K562 (cell line): ENCODE measurements at regions not wholly inside any gene's neighbourhood (a gene's known extent, or its start where the extent isn't known, plus 50 kb on each side); places are given as distances from the start of the nearest gene placed in this dataset.

ENCODE experiments used
- ATAC-seq: fragments of 200-7000 bp; cut with Tn5 transposase; 3 replicates; pipeline ENCODE4 v1.9.1; 2020; ENCODE audit warnings: moderate library complexity
- BruUV-seq: library from RNA; stranded (reverse); fragments of 400-500 nt; replicated peaks from 2 replicates; lab custom pipeline; 2021; lab: Mats Ljungman, UMichigan
- CTCF ChIA-PET: fragments of 300-600 bp; formaldehyde crosslinking; extraction: SDS; loops from one replicate; lab custom pipeline; 2021; ENCODE audit warnings: low intra/inter-chr PET ratio; lab: Yijun Ruan, JAX
- POLR2A ChIA-PET: fragments of 300-600, 350-650 bp; sonication (Branson Sonifier 250); formaldehyde crosslinking; extraction: SDS; loops from one replicate; lab custom pipeline; 2021; ENCODE audit warnings: antibody characterized with exemption, inconsistent platforms; lab: Yijun Ruan, JAX
- DNase-seq, 4 experiments: peaks; one replicate each; pipeline versions ENCODE4 v3.0.0 to v3.0.0-alpha.2; 2011 to 2018; ENCODE audit warnings: low spot score in 3 of 4, mixed read lengths in 3 of 4; ENCODE audit errors: extremely low read depth in 1 of 4
- FAIRE-seq: peaks from 2 replicates; lab custom pipeline; 2011; peaks lifted over from hg19 to GRCh38; lab: Jason Lieb, UNC
- H2AFZ ChIP-seq: 2 replicates; pipeline ENCODE4 v1.6.0; 2011; ENCODE audit warnings: low read depth, low read length, control low read depth, inconsistent platforms
- H3K27ac ChIP-seq: fragments of 200-600 bp; 3 replicates; pipeline ENCODE4 v1.8.0; 2011; ENCODE audit warnings: low read depth, mild to moderate bottlenecking, control low read depth, inconsistent platforms, low read length, moderate library complexity, mixed read lengths; ENCODE audit errors: extremely low read depth
- H3K27me3 ChIP-seq, 2 experiments: fragments of 300-600 bp in 1 of 2; 2 replicates in 1 of 2; 3 replicates in 1 of 2; pipeline versions ENCODE4 v1.6.0 to v1.8.0; 2011; ENCODE audit warnings: inconsistent platforms in 2 of 2, low read length in 2 of 2, mild to moderate bottlenecking in 1 of 2, mixed read lengths in 1 of 2, moderate library complexity in 1 of 2; ENCODE audit not compliant: control insufficient read depth in 2 of 2, insufficient read depth in 2 of 2
- H3K36me3 ChIP-seq: fragments of 300-600 bp; 3 replicates; pipeline ENCODE4 v1.8.0; 2011; ENCODE audit warnings: mild to moderate bottlenecking, low read length, inconsistent platforms; ENCODE audit not compliant: control insufficient read depth, insufficient read depth
- H3K4me1 ChIP-seq, 2 experiments: fragments of 200-600 bp in 1 of 2; replicated peaks in 1 of 2; 2 replicates in 1 of 2; 3 replicates in 1 of 2; pipeline versions ENCODE4 v1.5.1 to v1.8.0; 2011; ENCODE audit warnings: inconsistent platforms in 2 of 2, low read length in 2 of 2, mild to moderate bottlenecking in 1 of 2, mixed read lengths in 1 of 2, moderate library complexity in 1 of 2; ENCODE audit not compliant: control insufficient read depth in 2 of 2, insufficient read depth in 2 of 2
- H3K4me2 ChIP-seq: 2 replicates; pipeline ENCODE4 v1.6.1; 2011; ENCODE audit warnings: low read length, control low read depth, inconsistent platforms, mixed read lengths; ENCODE audit not compliant: insufficient read depth
- H3K4me3 ChIP-seq: fragments of 200-600 bp; sonication (generic), shearing (Covaris generic); 2 replicates; pipeline ENCODE4 v1.5.1; 2016; ENCODE audit warnings: control low read depth, inconsistent platforms
- H3K79me2 ChIP-seq: fragments of 200-600 bp; 3 replicates; pipeline ENCODE4 v1.8.0; 2011; ENCODE audit warnings: low read length, inconsistent platforms; ENCODE audit not compliant: control insufficient read depth, insufficient read depth
- H3K9ac ChIP-seq, 2 experiments: 2 replicates each; pipeline versions ENCODE4 v1.6.0 to v1.6.1; 2011; ENCODE audit warnings: low read depth in 2 of 2, low read length in 2 of 2, control low read depth in 1 of 2, inconsistent platforms in 1 of 2, mild to moderate bottlenecking in 1 of 2, mixed read lengths in 1 of 2; ENCODE audit not compliant: insufficient read depth in 1 of 2
- H3K9me1 ChIP-seq: one replicate; pipeline ENCODE4 v1.6.0; 2011; ENCODE audit warnings: inconsistent platforms, mild to moderate bottlenecking, low read length, moderate library complexity; ENCODE audit not compliant: control insufficient read depth, insufficient read depth
- H3K9me3 ChIP-seq: replicated peaks from 2 replicates; pipeline ENCODE4 v1.5.1; 2011; ENCODE audit warnings: low read depth, low read length, inconsistent platforms; ENCODE audit not compliant: control insufficient read depth, insufficient read depth
- H4K20me1 ChIP-seq: replicated peaks from 2 replicates; pipeline ENCODE4 v1.6.1; 2011; ENCODE audit warnings: low read length, inconsistent platforms, mixed read lengths; ENCODE audit not compliant: control insufficient read depth, insufficient read depth
- CBX5 ChIP-seq: IDR thresholded peaks from 2 replicates; pipeline ENCODE4 v1.6.1; 2014; ENCODE audit warnings: low read depth, borderline replicate concordance
- CHAMP1 ChIP-seq: fragments of 450-650 bp; IDR thresholded peaks from 2 replicates; pipeline ENCODE4 v1.6.1; 2016; ENCODE audit warnings: mild to moderate bottlenecking
- CSDE1 ChIP-seq, 2 experiments: fragments of 450-650 bp; IDR thresholded peaks; 2 replicates each; pipeline ENCODE4 v1.6.1; 2016; ENCODE audit warnings: mild to moderate bottlenecking in 1 of 2
- CUX1 ChIP-seq: fragments of 200-800 bp; sonication (Bioruptor generic); IDR thresholded peaks from 2 replicates; pipeline ENCODE4 v1.6.1; 2016; ENCODE audit warnings: missing genetic modification characterization, missing compliant biosample characterization
- ELF4 ChIP-seq: fragments of 450-650 bp; formaldehyde crosslinking; IDR thresholded peaks from 2 replicates; pipeline ENCODE4 v1.4.0; 2022; ENCODE audit warnings: missing genetic modification characterization
- FOXA1 ChIP-seq: fragments of 450-650 bp; IDR thresholded peaks from 2 replicates; pipeline ENCODE4 v1.6.1; 2016; ENCODE audit warnings: mild to moderate bottlenecking, borderline replicate concordance
- KHSRP ChIP-seq: fragments of 450-650 bp; IDR thresholded peaks from 2 replicates; pipeline ENCODE4 v1.6.1; 2017
- NCOA6 ChIP-seq: fragments of 450-650 bp; IDR thresholded peaks from 2 replicates; pipeline ENCODE4 v1.6.1; 2017; ENCODE audit warnings: mild to moderate bottlenecking
- POLR3A ChIP-seq: IDR thresholded peaks from 2 replicates; pipeline ENCODE4 v1.6.1; 2011; ENCODE audit warnings: borderline replicate concordance, mild to moderate bottlenecking, moderate library complexity; ENCODE audit not compliant: insufficient read length, insufficient read depth; ENCODE audit errors: extremely low read depth
- RBM39 ChIP-seq: fragments of 200-400 bp; formaldehyde crosslinking; optimal IDR thresholded peaks from 2 replicates; pipeline ENCODE3; 2018; ENCODE audit warnings: low read depth, low read length
- SMARCB1 ChIP-seq: IDR thresholded peaks from 2 replicates; pipeline ENCODE4 v1.6.1; 2011; ENCODE audit warnings: improper control_type of control experiment, low read depth; ENCODE audit not compliant: insufficient read length
- ZC3H8 ChIP-seq: fragments of 450-650 bp; IDR thresholded peaks from 2 replicates; pipeline ENCODE4 v1.6.1; 2017
- ZNF584 ChIP-seq: fragments of 200-800 bp; sonication (Bioruptor generic); IDR thresholded peaks from 2 replicates; pipeline ENCODE4 v1.6.1; 2016; ENCODE audit warnings: low read depth, mild to moderate bottlenecking, missing genetic modification characterization, missing compliant biosample characterization
- WGBS: fragments of 100-300 bp; shearing (Covaris generic); methylation state at CpG from one replicate; pipeline ENCODE4 v1.1.6; 2016; ENCODE audit warnings: low coverage, mixed read lengths; ENCODE audit not compliant: insufficient coverage; ENCODE audit errors: missing lambda C conversion rate; 5-methylcytosine and 5-hydroxymethylcytosine counted together
- in situ Hi-C: fragments of 300-500 bp; cut with MboI; formaldehyde crosslinking; loops from 4 replicates; pipeline ENCODE4 v1.15.0; 2018; ENCODE audit warnings: inconsistent platforms, mixed read lengths
- intact Hi-C: fragments of 100-400 bp; cut with micrococcal nuclease; formaldehyde crosslinking; loops from 2 replicates; pipeline ENCODE4 v1.14.2; 2022
- TF ChIP-seq, protein P1 (sequence below): fragments of 250-450 bp; sonication (Bioruptor Pico); IDR thresholded peaks from 2 replicates; pipeline ENCODE4 v1.8.0; 2021; ENCODE audit warnings: mild to moderate bottlenecking, moderate library complexity

GRCh38 chr4:180823108-180823507, 1420.1 kb upstream of the TENM3 start:
- ChIA-PET CTCF (no interaction called here), POLR2A (no interaction called here)
- Histone ChIP-seq H3K27ac (no peak overlapping the region), H3K4me3 (no peak overlapping the region), H4K20me1 (no peaks in the 10 kb centered on the region), H3K36me3 (no peaks in the 10 kb centered on the region), H2AFZ (no peak overlapping the region), H3K4me1 (no peaks in the 10 kb centered on the region), H3K9me1 (no peaks in the 10 kb centered on the region), H3K27me3 (no peaks in the 10 kb centered on the region), H3K9ac (no peak overlapping the region), H3K4me2 (no peak overlapping the region), H3K9me3 (no peaks in the 10 kb centered on the region), H3K79me2 (no peaks in the 10 kb centered on the region)
- TF ChIP-seq SMARCB1 (no peak), CBX5 (no peak), ELF4 (CRISPR knock-in tag) (no peak), CHAMP1 (no peak), FOXA1 (no peak), NCOA6 (no peak), ZC3H8 (no peak), CSDE1 (IDR thresholded peaks at IDR 0.05) (no peak), KHSRP (no peak), ZNF584 (CRISPR knock-in tag) (no peak), CUX1 (CRISPR knock-in tag) (no peak), POLR3A (no peak), RBM39 (no peak)
- TF ChIP-seq, protein P1, sequence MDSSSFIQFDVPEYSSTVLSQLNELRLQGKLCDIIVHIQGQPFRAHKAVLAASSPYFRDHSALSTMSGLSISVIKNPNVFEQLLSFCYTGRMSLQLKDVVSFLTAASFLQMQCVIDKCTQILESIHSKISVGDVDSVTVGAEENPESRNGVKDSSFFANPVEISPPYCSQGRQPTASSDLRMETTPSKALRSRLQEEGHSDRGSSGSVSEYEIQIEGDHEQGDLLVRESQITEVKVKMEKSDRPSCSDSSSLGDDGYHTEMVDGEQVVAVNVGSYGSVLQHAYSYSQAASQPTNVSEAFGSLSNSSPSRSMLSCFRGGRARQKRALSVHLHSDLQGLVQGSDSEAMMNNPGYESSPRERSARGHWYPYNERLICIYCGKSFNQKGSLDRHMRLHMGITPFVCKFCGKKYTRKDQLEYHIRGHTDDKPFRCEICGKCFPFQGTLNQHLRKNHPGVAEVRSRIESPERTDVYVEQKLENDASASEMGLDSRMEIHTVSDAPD (CRISPR knock-in tag), result no peak
- in situ Hi-C loops (no loop called here), intact Hi-C loops (no loop called here)
- BruUV-seq, result no TSS peak
- ATAC-seq, result no peak
- DNase-seq, result no peak
- FAIRE-seq, result no peak
- WGBS, result 0% methylated on average over 2 of the region's 2 CpGs
